PC-3 (cell line): ENCODE measurements at regions not wholly inside any gene's neighbourhood (a gene's known extent, or its start where the extent isn't known, plus 50 kb on each side); places are given as distances from the start of the nearest gene placed in this dataset.
A peak's percentile ranks its signal among the peaks of the same experiment; 100 is the strongest.
"Not testable (repeated sequence)": the region's sequence is repeated elsewhere in the genome, so short reads cannot be mapped to it uniquely, and the experiment has no call there.

Source experiments
- ATAC-seq: fragments of 200-7000 bp; cut with Tn5 transposase; 2 replicates; pipeline ENCODE4 v1.9.1; 2020; ENCODE audit warnings: mild to moderate bottlenecking, moderate library complexity
- BruUV-seq: library from RNA; stranded (reverse); fragments of 400-500 nt; replicated peaks from 2 replicates; lab custom pipeline; 2021; lab: Mats Ljungman, UMichigan
- CTCF ChIA-PET: fragments of 300-600 bp; sonication (Branson Sonifier 250); formaldehyde crosslinking; loops from one replicate; lab custom pipeline; 2022; ENCODE audit warnings: antibody characterized with exemption; lab: Charles Lee
- POLR2A ChIA-PET: fragments of 300-600 bp; sonication (Branson Sonifier 250); formaldehyde crosslinking; loops from one replicate; lab custom pipeline; 2022; ENCODE audit warnings: antibody characterized with exemption; ENCODE audit not compliant: unreplicated experiment; lab: Charles Lee
- DNase-seq: peaks from one replicate; pipeline ENCODE4 v3.0.0-alpha.2; 2015
- H2AFZ ChIP-seq: fragments of 300-600 bp; sonication (generic); 2 replicates; pipeline ENCODE4 v1.6.0; 2016; ENCODE audit warnings: antibody characterized with exemption, low read length
- H3F3A ChIP-seq: fragments of 300-600 bp; sonication (generic); one replicate; pipeline ENCODE4 v1.6.0; 2017; ENCODE audit warnings: antibody characterized with exemption, low read length, control low read depth, mild to moderate bottlenecking; ENCODE audit not compliant: unreplicated experiment
- H3K27ac ChIP-seq: fragments of 300-600 bp; sonication (generic); 2 replicates; pipeline ENCODE4 v1.5.1; 2016; ENCODE audit warnings: mild to moderate bottlenecking, low read length
- H3K27me3 ChIP-seq: fragments of 300-600 bp; sonication (generic); 2 replicates; pipeline ENCODE4 v1.6.1; 2016; ENCODE audit warnings: low read length, mixed read lengths
- H3K36me3 ChIP-seq: fragments of 300-600 bp; sonication (generic); 2 replicates; pipeline ENCODE4 v1.6.1; 2016; ENCODE audit warnings: low read depth, mixed run types, low read length, mixed read lengths
- H3K4me1 ChIP-seq: fragments of 300-600 bp; sonication (generic); 2 replicates; pipeline ENCODE4 v1.5.1; 2016; ENCODE audit warnings: low read length; ENCODE audit not compliant: insufficient read depth
- H3K4me2 ChIP-seq: fragments of 300-600 bp; sonication (generic); 2 replicates; pipeline ENCODE4 v1.6.0; 2016; ENCODE audit warnings: low read length
- H3K4me3 ChIP-seq: fragments of 300-600 bp; sonication (generic); 2 replicates; pipeline ENCODE4 v1.5.1; 2016; ENCODE audit warnings: mild to moderate bottlenecking, low read length, mixed read lengths
- H3K79me2 ChIP-seq: fragments of 300-600 bp; sonication (generic); 2 replicates; pipeline ENCODE4 v1.6.1; 2017; ENCODE audit warnings: low read length, mixed read lengths
- H3K9ac ChIP-seq: fragments of 300-600 bp; sonication (generic); 2 replicates; pipeline ENCODE4 v1.6.0; 2016; ENCODE audit warnings: mild to moderate bottlenecking, low read length
- H3K9me2 ChIP-seq: fragments of 300-600 bp; sonication (generic); replicated peaks from 2 replicates; pipeline ENCODE4 v1.6.1; 2016; ENCODE audit warnings: mixed run types, low read length, mixed read lengths
- H3K9me3 ChIP-seq: fragments of 300-600 bp; sonication (generic); 2 replicates; pipeline ENCODE4 v1.6.1; 2016; ENCODE audit warnings: low read length, mixed read lengths
- H4K20me1 ChIP-seq: fragments of 300-600 bp; sonication (generic); 2 replicates; pipeline ENCODE4 v1.6.1; 2016; ENCODE audit warnings: low read length, mixed read lengths
- CTCF ChIP-seq: fragments of 300-600 bp; sonication (generic); conservative IDR thresholded peaks from 2 replicates; pipeline ENCODE4 v1.5.1; 2017; ENCODE audit warnings: antibody characterized with exemption, low read depth, mild to moderate bottlenecking, low read length
- EZH2 ChIP-seq: fragments of 300-600 bp; sonication (generic); IDR thresholded peaks from one replicate; pipeline ENCODE4 v1.6.1; 2017; ENCODE audit warnings: antibody characterized with exemption, mild to moderate bottlenecking, low read length; ENCODE audit not compliant: unreplicated experiment
- EZH2phosphoT487 ChIP-seq: fragments of 300-600 bp; sonication (generic); IDR thresholded peaks from 2 replicates; pipeline ENCODE4 v1.6.1; 2018; ENCODE audit warnings: mild to moderate bottlenecking, antibody characterized with exemption, low read length, borderline replicate concordance
- intact Hi-C: fragments of 100-400 bp; cut with micrococcal nuclease; formaldehyde crosslinking; loops from 2 replicates; pipeline ENCODE4 v1.9.0; 2023

GRCh38 chr6:3615391-3616380 is 135.8 kb downstream of the PXDC1 start:
- BruUV-seq: no TSS peak
- H3K4me2 ChIP-seq: no peak overlapping the region
- H3K36me3 ChIP-seq: no peaks in the 10 kb centered on the region
- ChIA-PET CTCF (no interaction called here), POLR2A (no interaction called here)
- no peaks in the 10 kb centered on the region for H3K9me2 ChIP-seq
- H3K4me3 ChIP-seq: no peak overlapping the region
- H3F3A ChIP-seq: no peaks in the 10 kb centered on the region
- no peaks in the 10 kb centered on the region for H3K9me3 ChIP-seq
- intact Hi-C loops: no loop called here
- H3K27ac ChIP-seq: no peak overlapping the region
- no peaks in the 10 kb centered on the region for H3K27me3 ChIP-seq
- no peaks in the 10 kb centered on the region for H4K20me1 ChIP-seq
- ATAC-seq (no peak), DNase-seq (no peak)
- H2AFZ ChIP-seq: no peak overlapping the region
- H3K9ac ChIP-seq: no peak overlapping the region
- H3K79me2 ChIP-seq: no peaks in the 10 kb centered on the region
- TF ChIP-seq EZH2phosphoT487 (no peak), CTCF (0 out of 2 replicates have a peak, but pooled peaks have one; percentile 10)
- peaks cover 24% of the 10 kb centered on the region for H3K4me1 ChIP-seq

GRCh38 chr6:3614918-3615317 is 136.6 kb downstream of the PXDC1 start:
- Histone ChIP-seq H3K79me2 (no peaks in the 10 kb centered on the region), H3F3A (no peaks in the 10 kb centered on the region), H3K27me3 (no peaks in the 10 kb centered on the region), H4K20me1 (no peaks in the 10 kb centered on the region), H3K4me1 (peaks cover 31% of the 10 kb centered on the region), H3K27ac (no peak overlapping the region), H3K9me2 (no peaks in the 10 kb centered on the region), H3K36me3 (no peaks in the 10 kb centered on the region), H3K4me2 (no peak overlapping the region), H2AFZ (no peak overlapping the region), H3K9me3 (no peaks in the 10 kb centered on the region), H3K4me3 (no peak overlapping the region), H3K9ac (no peak overlapping the region)
- ChIA-PET POLR2A (no interaction called here), CTCF (no interaction called here)
- BruUV-seq: no TSS peak
- TF ChIP-seq CTCF: no peak
- TF ChIP-seq EZH2: no peak
- no peak for TF ChIP-seq EZH2phosphoT487
- DNase-seq (no peak), ATAC-seq (no peak)
- intact Hi-C loops: loop anchor here (5.0 kb wide), 2 partner anchors 117 to 158 kb away; partner anchors contain the start of gene SLC22A23

GRCh38 chr6:3613565-3613964 is 137.9 kb downstream of the PXDC1 start:
- not testable (repeated sequence) for H3K4me2 ChIP-seq, BruUV-seq

More at GRCh38 chr6:3613565-3613964, 137.9 kb downstream of the PXDC1 start:
- H3F3A ChIP-seq, H3K4me3 ChIP-seq, POLR2A ChIA-PET, H3K9me3 ChIP-seq, H3K27ac ChIP-seq, DNase-seq, H3K36me3 ChIP-seq, ATAC-seq, H4K20me1 ChIP-seq, H2AFZ ChIP-seq, H3K9me2 ChIP-seq, H3K9ac ChIP-seq, H3K79me2 ChIP-seq, CTCF ChIA-PET, H3K27me3 ChIP-seq: not testable (repeated sequence)
- peaks cover 38% of the 10 kb centered on the region for H3K4me1 ChIP-seq
- intact Hi-C loops: loop anchor here (2.0 to 5.0 kb wide), 3 partner anchors 113 to 156 kb away; partner anchors contain the start of gene SLC22A23
